GM12891 (cell line): ENCODE measurements at regions not wholly inside any gene's neighbourhood (a gene's known extent, or its start where the extent isn't known, plus 50 kb on each side); places are given as distances from the start of the nearest gene placed in this dataset.

Experiments
- DNase-seq: peaks from one replicate; pipeline ENCODE4 v3.0.0; 2011; ENCODE audit warnings: low spot score; ENCODE audit not compliant: insufficient read length
- FAIRE-seq: peaks from 2 replicates; lab custom pipeline; 2011; peaks lifted over from hg19 to GRCh38; lab: Jason Lieb, UNC
- PAX5 ChIP-seq: IDR thresholded peaks from 2 replicates; pipeline ENCODE4 v1.6.1; 2011; ENCODE audit warnings: low read length, moderate library complexity, mild to moderate bottlenecking; ENCODE audit not compliant: insufficient read depth, severe bottlenecking
- POLR2A ChIP-seq: IDR thresholded peaks from 2 replicates; pipeline ENCODE4 v1.6.1; 2011; ENCODE audit warnings: low read depth, low read length, control low read depth
- POLR2AphosphoS5 ChIP-seq: IDR thresholded peaks from 2 replicates; pipeline ENCODE4 v1.6.1; 2011; ENCODE audit warnings: low read depth, low read length, control low read depth
- POU2F2 ChIP-seq: IDR thresholded peaks from 2 replicates; pipeline ENCODE4 v1.6.1; 2011; ENCODE audit warnings: low read depth, mild to moderate bottlenecking, control low read depth, low read length, moderate library complexity
- SPI1 ChIP-seq: IDR thresholded peaks from 2 replicates; pipeline ENCODE4 v1.6.1; 2011; ENCODE audit warnings: low read depth, low read length, control low read depth
- TAF1 ChIP-seq: IDR thresholded peaks from 2 replicates; pipeline ENCODE4 v1.6.1; 2011; ENCODE audit warnings: low read depth, low read length, control low read depth

GRCh38 chr2:144151851-144152250, 368.1 kb downstream of the ZEB2 start:
- no peak for FAIRE-seq
- DNase-seq = no peak
- TF ChIP-seq SPI1 = no peak
- TF ChIP-seq POU2F2 = no peak
- no peak for TF ChIP-seq POLR2AphosphoS5
- no peak for TF ChIP-seq TAF1
- TF ChIP-seq PAX5 = no peak
- TF ChIP-seq POLR2A = no peak

GRCh38 chr2:144151405-144151804, 368.5 kb downstream of the ZEB2 start:
- no peak for FAIRE-seq
- DNase-seq = no peak
- TF ChIP-seq PAX5 (no peak), SPI1 (no peak)

- no peak for DNase-seq
- FAIRE-seq = no peak
- TF ChIP-seq POLR2AphosphoS5 = no peak
These were observed 372.6 kb downstream of the ZEB2 start for GRCh38 chr2:144147356-144147755.

- TF ChIP-seq PAX5 = no peak
- TF ChIP-seq POU2F2 = no peak
- no peak for TF ChIP-seq POLR2A
- no peak for TF ChIP-seq TAF1
- TF ChIP-seq SPI1 = no peak
- no peak for TF ChIP-seq POLR2AphosphoS5
- DNase-seq (no peak), FAIRE-seq (no peak)
These were observed 373.0 kb downstream of the ZEB2 start for GRCh38 chr2:144146876-144147275.

GRCh38 chr2:144146076-144146475, 373.8 kb downstream of the ZEB2 start:
- FAIRE-seq = no peak
- no peak for TF ChIP-seq TAF1
- TF ChIP-seq POLR2A = no peak
- no peak for TF ChIP-seq PAX5
- no peak for TF ChIP-seq POU2F2
- no peak for TF ChIP-seq SPI1
- no peak for DNase-seq

GRCh38 chr2:144143294-144144151, 376.4 kb downstream of the ZEB2 start:
- FAIRE-seq (no peak), DNase-seq (no peak)
- TF ChIP-seq SPI1 (peak; percentile 66), POU2F2 (no peak)

GRCh38 chr2:144140891-144141290, 379.0 kb downstream of the ZEB2 start:
- FAIRE-seq (no peak), DNase-seq (no peak)
- no peak for TF ChIP-seq POLR2AphosphoS5
- no peak for TF ChIP-seq PAX5
- TF ChIP-seq SPI1 = no peak
- TF ChIP-seq POU2F2 = no peak
- TF ChIP-seq POLR2A = no peak
- no peak for TF ChIP-seq TAF1

GRCh38 chr2:144137705-144138428, 382.1 kb downstream of the ZEB2 start:
- DNase-seq (no peak), FAIRE-seq (peak; percentile 55)
- TF ChIP-seq SPI1 (no peak), PAX5 (no peak)

- FAIRE-seq (no peak), DNase-seq (no peak)
- no peak for TF ChIP-seq POLR2A
- no peak for TF ChIP-seq POLR2AphosphoS5
- TF ChIP-seq PAX5 = no peak
- TF ChIP-seq TAF1 = no peak
- no peak for TF ChIP-seq POU2F2
- no peak for TF ChIP-seq SPI1
These were observed 382.6 kb downstream of the ZEB2 start for GRCh38 chr2:144137272-144137671.

- no peak for TF ChIP-seq POLR2AphosphoS5
- TF ChIP-seq TAF1 = no peak
- no peak for TF ChIP-seq POLR2A
- TF ChIP-seq SPI1 = no peak
- no peak for TF ChIP-seq POU2F2
- no peak for TF ChIP-seq PAX5
- DNase-seq (no peak), FAIRE-seq (no peak)
These were observed 383.5 kb downstream of the ZEB2 start for GRCh38 chr2:144136297-144137010.
